Cardiac septum (tissue), 1 donor: ENCODE measurements at regions not wholly inside any gene's neighbourhood (a gene's known extent, or its start where the extent isn't known, plus 50 kb on each side); places are given as distances from the start of the nearest gene placed in this dataset.

ENCODE experiments used
- DNase-seq: peaks from one replicate; pipeline ENCODE4 v3.0.0-alpha.2; 2020; ENCODE audit warnings: low spot score
- intact Hi-C: fragments of 100-400 bp; cut with DNase I; formaldehyde crosslinking; loops from one replicate; pipeline ENCODE4 v1.14.0; 2022
- donor health status: DM: no; HTN: no; CAD: no.

DNA sequence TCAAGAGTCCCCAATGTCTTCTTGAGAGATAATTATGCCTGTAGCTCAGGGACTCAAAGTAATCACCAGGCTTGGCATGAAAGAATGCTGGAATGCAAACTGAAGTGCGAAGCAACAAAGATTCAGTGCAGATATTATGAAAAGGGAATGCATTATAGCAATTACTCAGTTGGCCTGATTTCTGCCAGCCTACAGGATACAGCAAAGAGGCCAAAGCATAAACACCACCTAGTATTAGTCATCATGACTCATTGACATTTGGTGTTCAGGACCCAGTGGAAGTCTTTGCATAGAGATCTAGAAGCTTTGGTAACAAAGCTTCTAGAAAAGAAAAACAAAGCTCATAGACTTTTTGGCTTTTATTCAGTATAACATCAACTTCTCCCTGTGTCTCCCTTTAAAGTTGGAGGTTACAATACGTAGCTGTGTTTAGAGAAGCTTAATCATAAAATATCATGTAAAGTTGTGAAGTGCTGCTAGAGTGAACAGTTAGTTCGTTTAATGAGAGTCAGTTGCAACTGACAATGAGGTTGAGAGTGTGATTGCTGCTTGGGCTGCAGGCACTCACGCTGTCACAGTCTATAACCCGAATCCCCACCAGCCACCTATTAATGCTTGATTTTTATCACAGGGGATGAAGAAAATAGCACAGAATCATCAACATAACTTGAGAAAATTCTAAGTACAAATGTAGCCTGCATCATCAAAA, 932.7 kb downstream of the TFAP2A start:
- DNase-seq: no peak
- intact Hi-C loops: no loop called here

GRCh38 chr6:9481292-9482029, 933.4 kb downstream of the TFAP2A start:
- intact Hi-C loops: no loop called here
- no peak for DNase-seq

DNA sequence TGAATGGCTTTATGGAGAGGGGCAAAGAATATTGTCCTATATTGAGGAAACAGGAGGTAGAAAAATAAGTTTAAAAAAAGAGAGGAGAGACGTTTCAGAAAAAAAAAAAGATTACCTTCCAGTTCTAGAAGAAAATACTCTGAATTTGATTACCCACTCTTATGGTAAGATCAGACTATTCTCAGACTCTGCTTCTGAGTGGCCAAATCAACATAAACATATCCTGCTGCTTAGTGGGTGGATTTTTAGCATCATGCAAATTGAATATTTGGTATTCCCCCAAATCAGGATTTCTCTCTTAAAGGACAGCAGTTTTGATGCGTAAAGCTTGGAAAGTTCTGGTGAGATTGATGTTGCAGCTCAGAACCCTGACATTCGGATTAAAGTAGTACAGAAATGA, 946.6 kb downstream of the TFAP2A start:
- intact Hi-C loops: no loop called here
- DNase-seq: no peak

- DNase-seq: no peak
- intact Hi-C loops: no loop called here
Measured at GRCh38 chr6:9467741-9468140, 947.1 kb downstream of the TFAP2A start.

DNA sequence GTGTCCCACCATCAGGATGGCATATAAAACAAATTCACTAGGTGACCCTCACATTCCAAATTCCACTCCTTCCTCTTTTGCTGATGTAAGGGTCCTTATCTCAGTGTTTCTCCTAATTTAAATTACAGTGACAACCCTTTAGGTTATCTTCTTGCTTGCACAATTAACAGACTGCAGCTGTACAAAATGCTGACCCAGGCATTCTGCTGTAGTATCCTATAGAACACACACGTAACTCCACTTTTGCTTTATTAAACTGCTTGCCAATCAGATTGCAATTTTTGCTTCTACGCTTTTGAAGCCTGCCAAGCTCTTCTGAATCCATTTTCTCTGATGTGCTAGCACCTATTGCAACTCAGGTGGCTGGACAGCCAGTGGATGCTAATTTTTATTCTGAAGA, 950.3 kb downstream of the TFAP2A start:
- intact Hi-C loops: no loop called here
- DNase-seq: no peak

GRCh38 chr6:9463311-9463710, 951.6 kb downstream of the TFAP2A start:
- intact Hi-C loops: no loop called here

DNA sequence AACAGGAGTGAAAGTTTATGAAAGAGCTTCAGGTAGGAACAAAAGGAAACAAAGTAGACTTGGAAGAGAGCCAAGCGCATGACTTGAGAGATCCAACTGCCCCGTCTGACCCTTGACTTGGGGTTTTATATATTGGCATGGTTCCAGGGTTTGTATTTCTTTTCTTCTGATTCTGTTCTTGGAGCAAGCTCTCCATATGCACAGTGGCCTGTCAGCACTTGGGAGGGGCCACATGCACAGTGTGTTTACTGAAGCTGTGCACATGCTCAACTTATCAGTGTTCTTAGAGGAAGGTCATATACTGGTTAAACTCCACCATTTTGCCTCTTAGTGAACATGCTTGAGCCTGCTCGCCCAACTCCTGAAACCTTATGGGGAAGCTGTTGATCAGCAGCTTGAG, 953.7 kb downstream of the TFAP2A start:
- intact Hi-C loops: no loop called here
- no peak for DNase-seq

More at GRCh38 chr6:9463311-9463710, 951.6 kb downstream of the TFAP2A start:
- DNase-seq: no peak

GRCh38 chr6:9458424-9458823, 956.5 kb downstream of the TFAP2A start:
- intact Hi-C loops: no loop called here

GRCh38 chr6:9455864-9456658, 958.8 kb downstream of the TFAP2A start:
- intact Hi-C loops: no loop called here
- DNase-seq: no peak

More at GRCh38 chr6:9458424-9458823, 956.5 kb downstream of the TFAP2A start:
- no peak for DNase-seq

DNA sequence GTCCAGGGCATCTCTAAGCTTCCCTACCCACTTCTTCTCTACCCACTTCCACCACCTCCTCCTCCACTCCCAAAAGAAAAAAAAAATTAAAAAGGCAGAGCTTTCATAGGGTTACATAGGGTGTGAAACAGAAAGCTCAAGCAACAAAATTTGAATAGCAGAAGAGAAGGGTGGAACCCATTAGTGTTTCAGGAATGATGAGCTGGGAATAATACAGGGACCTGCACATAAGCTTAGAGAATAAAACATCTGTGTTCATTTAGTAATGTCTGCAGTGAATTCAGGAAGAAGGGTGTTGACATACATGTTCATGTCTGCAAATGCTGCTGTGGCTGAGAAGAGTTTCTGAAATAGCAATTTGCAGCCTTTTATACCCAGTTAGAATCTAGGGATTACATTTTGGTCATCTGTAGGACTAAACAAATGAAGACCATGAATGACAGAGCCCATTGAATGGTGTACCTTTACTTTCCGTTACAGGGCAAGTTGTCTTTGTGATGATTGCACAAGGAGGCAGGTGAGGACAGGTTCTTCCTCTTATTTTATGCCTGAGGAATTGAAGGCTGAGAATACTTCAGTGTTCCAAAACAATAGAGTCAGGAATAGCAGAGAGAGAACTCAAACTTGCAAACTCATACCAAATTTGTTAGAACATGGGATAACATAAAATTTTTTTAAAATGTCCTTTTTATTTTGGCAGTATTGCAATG, 975.1 kb downstream of the TFAP2A start:
- DNase-seq: no peak
- intact Hi-C loops: no loop called here

GRCh38 chr6:9437836-9438235, 977.0 kb downstream of the TFAP2A start:
- intact Hi-C loops: no loop called here
- no peak for DNase-seq

DNA sequence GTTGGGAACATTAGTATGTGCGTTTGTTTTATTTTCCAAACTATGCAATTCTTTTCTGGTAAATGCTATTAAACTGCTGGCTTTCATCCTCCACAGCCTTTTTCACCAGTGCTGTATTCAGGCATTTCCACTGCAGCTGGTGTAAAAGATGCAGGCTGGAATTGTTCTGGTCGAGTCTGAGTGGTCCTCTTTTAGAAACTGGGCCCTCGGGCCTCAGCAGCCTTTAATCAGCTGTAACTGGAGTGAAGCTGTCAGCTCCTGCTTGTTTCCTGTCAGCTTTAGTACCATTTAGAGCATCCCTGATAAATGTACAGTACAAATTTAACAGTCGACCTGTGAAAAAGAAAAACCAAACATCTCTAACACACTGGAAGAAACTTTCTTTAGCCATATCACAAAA, 979.6 kb downstream of the TFAP2A start:
- DNase-seq: no peak
- intact Hi-C loops: no loop called here

DNA sequence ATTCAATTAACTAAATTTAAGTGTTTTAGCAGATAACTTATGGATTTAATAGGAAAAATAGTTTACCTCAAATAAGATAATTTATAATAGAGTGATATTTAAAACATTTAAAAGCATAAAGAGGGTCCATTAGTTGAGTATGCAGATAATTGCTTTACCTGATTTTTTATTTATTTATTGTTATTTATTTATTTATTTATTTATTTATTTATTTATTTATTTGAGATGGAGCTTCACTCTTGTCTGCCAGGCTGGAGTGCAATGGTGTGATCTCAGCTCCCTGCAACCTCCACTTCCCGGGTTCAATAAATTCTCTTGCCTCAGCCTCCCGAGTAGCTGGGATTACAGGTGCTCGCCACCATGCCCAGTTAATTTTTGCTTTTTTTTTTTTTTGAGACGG, 982.9 kb downstream of the TFAP2A start:
- intact Hi-C loops: no loop called here
- no peak for DNase-seq

- intact Hi-C loops: no loop called here
- no peak for DNase-seq
Measured at GRCh38 chr6:9428421-9429172, 986.3 kb downstream of the TFAP2A start.

DNA sequence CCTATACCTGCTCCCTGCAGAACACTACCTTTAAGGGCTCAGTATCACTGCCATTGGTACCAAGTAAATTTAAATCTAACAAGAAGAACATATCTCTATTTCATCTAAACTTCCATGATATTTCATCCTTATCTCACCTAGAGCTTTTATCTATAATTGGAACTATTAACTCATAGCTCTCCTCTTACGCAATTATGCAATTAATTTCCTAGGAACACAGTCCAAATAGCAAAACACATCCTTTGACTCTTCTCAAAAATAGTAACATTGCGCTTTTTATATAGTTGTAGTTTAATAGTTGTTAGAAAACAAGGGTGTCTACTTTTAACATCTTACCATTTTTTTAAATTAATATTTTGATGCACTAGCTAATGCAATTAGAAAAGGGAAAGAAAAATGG, 986.8 kb upstream of the SLC35B3 start:
- intact Hi-C loops: no loop called here
- DNase-seq: no peak

GRCh38 chr6:9420316-9421015, 985.1 kb upstream of the SLC35B3 start:
- intact Hi-C loops: no loop called here
- DNase-seq: no peak

DNA sequence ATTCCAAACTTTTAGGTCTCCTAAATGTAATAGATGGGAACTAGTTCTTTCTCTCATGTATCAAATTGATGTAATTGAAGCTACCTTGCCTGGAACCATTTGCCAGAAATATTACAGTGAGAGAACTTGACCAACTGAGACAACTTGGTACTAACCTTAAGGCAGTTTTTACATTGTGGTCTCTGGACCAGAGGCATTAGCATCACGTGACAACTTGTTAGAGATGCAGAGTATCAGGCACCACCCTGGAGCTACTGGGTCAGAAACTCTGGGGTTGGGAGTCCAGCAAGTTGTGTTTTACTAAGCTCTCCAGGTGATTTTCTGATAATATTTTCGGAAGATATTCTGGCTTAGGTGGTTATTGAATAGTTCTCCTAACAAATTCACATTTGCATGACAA, 982.1 kb upstream of the SLC35B3 start:
- DNase-seq: no peak
- intact Hi-C loops: no loop called here

GRCh38 chr6:9412951-9413559, 977.7 kb upstream of the SLC35B3 start:
- intact Hi-C loops: loop anchor here (2.0 kb wide), 1 partner anchor 162 kb away; no protein-coding TSS in a partner anchor
- no peak for DNase-seq
